Neural progenitor cell (in vitro differentiated cells): ENCODE measurements at regions not wholly inside any gene's neighbourhood (a gene's known extent, or its start where the extent isn't known, plus 50 kb on each side); places are given as distances from the start of the nearest gene placed in this dataset.

Experiments used
- EZH2 ChIP-seq: fragments of 200-600 bp; sonication (generic); IDR thresholded peaks from 2 replicates; pipeline ENCODE4 v1.6.1; 2017; ENCODE audit warnings: antibody characterized with exemption, mild to moderate bottlenecking, moderate library complexity
- TF ChIP-seq, protein P1 (sequence below): fragments of 200-600 bp; sonication (generic); IDR thresholded peaks from 2 replicates; pipeline ENCODE4 v1.5.1; 2017; ENCODE audit warnings: antibody characterized with exemption, mild to moderate bottlenecking

- TF ChIP-seq, protein P1, sequence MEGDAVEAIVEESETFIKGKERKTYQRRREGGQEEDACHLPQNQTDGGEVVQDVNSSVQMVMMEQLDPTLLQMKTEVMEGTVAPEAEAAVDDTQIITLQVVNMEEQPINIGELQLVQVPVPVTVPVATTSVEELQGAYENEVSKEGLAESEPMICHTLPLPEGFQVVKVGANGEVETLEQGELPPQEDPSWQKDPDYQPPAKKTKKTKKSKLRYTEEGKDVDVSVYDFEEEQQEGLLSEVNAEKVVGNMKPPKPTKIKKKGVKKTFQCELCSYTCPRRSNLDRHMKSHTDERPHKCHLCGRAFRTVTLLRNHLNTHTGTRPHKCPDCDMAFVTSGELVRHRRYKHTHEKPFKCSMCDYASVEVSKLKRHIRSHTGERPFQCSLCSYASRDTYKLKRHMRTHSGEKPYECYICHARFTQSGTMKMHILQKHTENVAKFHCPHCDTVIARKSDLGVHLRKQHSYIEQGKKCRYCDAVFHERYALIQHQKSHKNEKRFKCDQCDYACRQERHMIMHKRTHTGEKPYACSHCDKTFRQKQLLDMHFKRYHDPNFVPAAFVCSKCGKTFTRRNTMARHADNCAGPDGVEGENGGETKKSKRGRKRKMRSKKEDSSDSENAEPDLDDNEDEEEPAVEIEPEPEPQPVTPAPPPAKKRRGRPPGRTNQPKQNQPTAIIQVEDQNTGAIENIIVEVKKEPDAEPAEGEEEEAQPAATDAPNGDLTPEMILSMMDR = no peak
- no peak for TF ChIP-seq EZH2
Measured at GRCh38 chr21:17730782-17731181, 88.4 kb downstream of the C21orf91 start.
